Astrocyte of the spinal cord (primary cell): ENCODE measurements at regions not wholly inside any gene's neighbourhood (a gene's known extent, or its start where the extent isn't known, plus 50 kb on each side); places are given as distances from the start of the nearest gene placed in this dataset.
A peak's percentile ranks its signal among the peaks of the same experiment; 100 is the strongest.
"Not testable (repeated sequence)": the region's sequence is repeated elsewhere in the genome, so short reads cannot be mapped to it uniquely, and the experiment has no call there.

Source experiments
- DNase-seq: peaks from one replicate; pipeline ENCODE4 v3.0.0; 2011; ENCODE audit warnings: low read depth, low spot score
- H3K4me3 ChIP-seq: 2 replicates; pipeline ENCODE4 v1.5.1; 2011; ENCODE audit warnings: low read depth, mild to moderate bottlenecking, low read length, moderate library complexity
- in situ Hi-C: cut with HindIII; loops from 2 replicates; pipeline ENCODE4 v1.10.0; 2017; ENCODE audit warnings: low sequenced_read_pairs
- TF ChIP-seq, protein P1 (sequence below): IDR thresholded peaks from 2 replicates; pipeline ENCODE4 v1.5.1; 2012; ENCODE audit warnings: low read depth, mild to moderate bottlenecking, low read length, inconsistent platforms

DNA sequence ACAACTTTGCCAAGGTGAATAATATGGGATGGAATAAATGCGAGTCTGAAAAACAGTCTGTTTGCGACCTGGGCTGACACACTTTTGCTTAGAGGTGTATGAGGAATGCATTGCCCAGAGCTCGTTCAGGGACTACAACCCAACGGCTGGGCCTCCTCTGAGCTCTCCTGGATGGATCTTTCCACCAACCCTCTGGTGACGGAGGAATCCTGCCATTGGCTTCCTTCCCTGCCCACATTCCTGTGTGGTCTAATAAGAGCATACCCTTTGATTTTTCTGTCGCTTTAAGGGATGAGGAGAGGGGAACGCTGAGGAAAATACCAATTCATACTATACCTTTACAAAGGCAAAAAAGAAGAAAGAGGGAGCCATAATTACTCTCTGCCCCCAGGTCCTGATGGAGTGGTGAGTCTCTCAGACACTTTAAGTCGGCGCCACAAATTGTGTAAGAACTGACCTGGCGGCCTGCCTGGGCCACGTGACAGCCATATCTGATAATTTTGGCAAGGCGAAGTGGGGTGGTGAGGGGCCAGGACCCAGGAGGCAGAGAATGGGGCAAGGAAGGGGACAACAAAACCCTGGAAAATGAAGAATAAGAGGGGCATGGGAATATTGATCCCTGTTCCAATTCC is 265.2 kb upstream of the MSX2 start:
- TF ChIP-seq, protein P1, sequence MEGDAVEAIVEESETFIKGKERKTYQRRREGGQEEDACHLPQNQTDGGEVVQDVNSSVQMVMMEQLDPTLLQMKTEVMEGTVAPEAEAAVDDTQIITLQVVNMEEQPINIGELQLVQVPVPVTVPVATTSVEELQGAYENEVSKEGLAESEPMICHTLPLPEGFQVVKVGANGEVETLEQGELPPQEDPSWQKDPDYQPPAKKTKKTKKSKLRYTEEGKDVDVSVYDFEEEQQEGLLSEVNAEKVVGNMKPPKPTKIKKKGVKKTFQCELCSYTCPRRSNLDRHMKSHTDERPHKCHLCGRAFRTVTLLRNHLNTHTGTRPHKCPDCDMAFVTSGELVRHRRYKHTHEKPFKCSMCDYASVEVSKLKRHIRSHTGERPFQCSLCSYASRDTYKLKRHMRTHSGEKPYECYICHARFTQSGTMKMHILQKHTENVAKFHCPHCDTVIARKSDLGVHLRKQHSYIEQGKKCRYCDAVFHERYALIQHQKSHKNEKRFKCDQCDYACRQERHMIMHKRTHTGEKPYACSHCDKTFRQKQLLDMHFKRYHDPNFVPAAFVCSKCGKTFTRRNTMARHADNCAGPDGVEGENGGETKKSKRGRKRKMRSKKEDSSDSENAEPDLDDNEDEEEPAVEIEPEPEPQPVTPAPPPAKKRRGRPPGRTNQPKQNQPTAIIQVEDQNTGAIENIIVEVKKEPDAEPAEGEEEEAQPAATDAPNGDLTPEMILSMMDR = no peak
- in situ Hi-C loops = no loop called here

DNA sequence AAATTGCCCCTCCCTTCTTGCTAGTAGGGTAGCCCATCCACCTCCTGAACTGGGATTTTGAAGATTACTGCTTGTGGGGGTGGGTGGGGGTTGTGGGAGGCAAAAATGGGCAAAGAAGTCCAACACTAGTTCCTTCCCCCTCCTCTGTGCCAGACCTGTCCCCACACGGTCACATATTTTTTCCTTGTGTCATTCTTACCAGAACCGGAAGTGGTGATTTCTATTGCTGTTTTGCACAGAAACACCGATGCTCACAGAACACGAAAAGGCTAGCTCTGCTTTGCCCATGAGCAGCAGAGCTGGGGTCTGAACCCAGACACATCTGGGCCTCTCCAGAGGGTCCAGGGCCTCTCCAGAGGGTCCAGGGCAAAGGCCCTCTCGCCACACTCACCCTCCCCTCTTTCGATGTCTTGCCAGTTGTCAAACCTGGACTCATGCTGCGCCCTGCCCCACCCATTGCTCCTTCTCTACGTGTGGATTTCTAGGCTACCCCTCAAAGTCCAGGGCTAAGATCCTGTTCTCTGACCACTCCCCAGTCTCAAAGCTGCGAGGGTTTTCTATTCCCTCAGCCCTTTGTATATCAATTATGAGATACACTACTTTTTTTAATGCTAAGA is 264.4 kb upstream of the MSX2 start:
- no peak for DNase-seq
- TF ChIP-seq, protein P1 = no peak
- in situ Hi-C loops = no loop called here
- no peak overlapping the region for H3K4me3 ChIP-seq

More for the DNA sequence above, 265.2 kb upstream of the MSX2 start:
- H3K4me3 ChIP-seq = no peak overlapping the region
- no peak for DNase-seq

DNA sequence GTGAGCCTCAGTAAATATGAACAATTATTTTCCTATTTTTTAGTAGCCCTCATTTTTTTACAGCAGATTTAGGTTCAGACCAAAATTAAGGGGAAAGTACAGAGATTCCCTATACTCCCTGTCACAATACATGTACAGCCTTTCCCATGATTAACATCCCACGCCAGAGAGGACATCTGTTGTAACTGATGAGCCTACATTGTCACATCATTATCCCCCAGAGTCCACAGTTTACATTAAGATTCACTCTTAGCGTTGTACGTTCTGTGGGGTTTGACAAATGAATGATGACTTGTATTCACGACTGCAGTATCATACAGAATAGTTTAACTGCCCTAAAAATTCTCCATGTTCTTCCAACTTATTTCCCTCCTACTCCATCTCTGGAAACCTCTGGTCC is 262.3 kb upstream of the MSX2 start:
- TF ChIP-seq, protein P1 = no peak
- no peak for DNase-seq
- no peak overlapping the region for H3K4me3 ChIP-seq
- in situ Hi-C loops = no loop called here

DNA sequence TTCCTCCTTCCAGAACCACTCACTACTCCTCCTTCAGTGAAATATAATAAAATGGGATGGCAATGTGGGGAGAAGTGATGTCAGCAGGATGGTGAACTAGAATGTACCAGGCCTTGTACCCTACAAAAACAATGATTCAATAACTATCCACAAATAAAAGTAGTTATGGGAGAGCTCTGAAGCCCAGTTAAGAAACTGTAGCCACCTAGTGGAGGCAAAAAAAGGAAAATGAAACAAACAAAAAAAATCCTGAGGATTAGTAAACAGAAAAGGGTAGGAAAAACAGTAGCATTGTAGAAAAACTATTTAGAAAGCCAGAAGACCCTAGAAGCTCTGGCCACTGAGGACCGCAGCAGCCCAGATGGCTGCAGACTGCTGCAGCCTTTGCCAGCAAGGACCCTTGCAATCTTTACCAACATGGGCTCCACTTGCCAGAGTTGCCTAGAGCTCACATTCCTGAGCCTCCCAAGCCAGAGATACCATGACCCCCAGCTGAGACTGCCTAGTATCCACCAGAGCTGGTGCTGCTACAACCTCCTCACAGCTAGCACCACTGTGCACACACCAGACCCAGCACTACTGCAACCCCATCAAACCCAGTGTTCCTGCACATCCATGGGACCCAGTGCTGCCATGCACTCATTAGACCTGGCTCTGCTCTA is 259.7 kb upstream of the MSX2 start:
- no peak for DNase-seq
- in situ Hi-C loops = no loop called here
- TF ChIP-seq, protein P1 = peak; percentile 9
- no peak overlapping the region for H3K4me3 ChIP-seq

DNA sequence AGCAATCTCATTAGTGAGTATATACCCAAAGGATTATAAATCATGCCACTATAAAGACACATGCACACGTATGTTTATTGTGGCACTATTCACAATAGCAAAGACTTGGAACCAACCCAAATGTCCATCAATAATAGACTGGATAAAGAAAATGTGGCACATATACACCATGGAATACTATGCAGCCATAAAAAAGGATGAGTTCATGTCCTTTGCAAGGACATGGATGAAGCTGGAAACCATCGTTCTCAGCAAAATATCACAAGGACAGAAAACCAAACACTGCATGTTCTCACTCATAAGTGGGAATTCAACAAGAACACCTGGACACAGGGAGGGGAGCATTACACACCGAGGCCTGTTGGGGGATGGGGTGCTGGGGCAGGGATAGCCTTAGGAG is 252.9 kb upstream of the MSX2 start:
- H3K4me3 ChIP-seq, in situ Hi-C loops, DNase-seq: not testable (repeated sequence)

DNA sequence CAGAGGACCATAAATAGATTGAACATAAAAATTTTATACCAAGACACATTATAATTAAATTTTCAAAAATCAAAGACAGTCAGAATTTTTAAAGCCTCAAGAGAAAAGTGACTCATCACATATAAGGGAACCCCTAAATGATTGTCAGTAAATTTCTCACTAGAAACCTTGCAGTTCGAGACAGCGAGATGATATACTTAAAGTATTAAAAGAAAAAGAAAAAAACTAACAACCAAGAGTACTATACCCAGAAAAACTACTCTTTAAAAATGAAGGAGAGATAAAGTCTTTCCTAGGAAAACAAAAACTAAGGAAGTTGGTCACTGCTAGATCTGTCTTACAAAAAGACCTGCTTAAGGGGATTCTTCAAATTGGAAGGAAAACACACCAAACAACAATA is 251.4 kb upstream of the MSX2 start:
- no peak overlapping the region for H3K4me3 ChIP-seq
- in situ Hi-C loops = no loop called here
- DNase-seq = no peak
- TF ChIP-seq, protein P1 = no peak

DNA sequence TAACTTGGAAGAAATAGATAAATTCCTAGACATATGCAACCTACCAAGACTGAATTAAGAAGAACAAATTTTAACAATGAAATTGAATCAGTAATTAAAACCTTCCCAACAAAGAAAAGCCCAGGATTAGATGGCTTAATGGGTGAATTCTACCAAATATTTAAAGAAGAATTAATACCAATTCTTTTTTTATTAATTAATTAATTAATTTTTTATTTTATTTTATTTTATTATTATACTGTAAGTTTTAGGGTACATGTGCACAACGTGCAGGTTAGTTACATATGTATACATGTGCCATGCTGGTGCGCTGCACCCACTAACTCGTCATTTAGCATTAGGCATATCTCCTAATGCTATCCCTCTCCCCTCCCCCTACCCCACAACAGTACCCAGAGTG is 248.4 kb upstream of the MSX2 start:
- H3K4me3 ChIP-seq, in situ Hi-C loops, DNase-seq: not testable (repeated sequence)
